ENCODE measurements at regions not wholly inside any gene's neighbourhood (a gene's known extent, or its start where the extent isn't known, plus 50 kb on each side); places are given as distances from the start of the nearest gene placed in this dataset.

- intact Hi-C loops (cut with DNase I, micrococcal nuclease) = no loop called here
- no peak overlapping the region for H3K27ac Mint-ChIP-seq
- H3K27me3 Mint-ChIP-seq = peaks cover 2% of the 10 kb centered on the region
- H3K4me3 Mint-ChIP-seq = no peak overlapping the region
- DNase-seq = no peak
- no peak for ATAC-seq
- CTCF ChIA-PET = interaction anchor here (0.6 kb wide), 1 partner anchor 125 kb away, joined by 3 read pairs; no protein-coding TSS in a partner anchor
- no peaks in the 10 kb centered on the region for H3K9me3 Mint-ChIP-seq (ENCODE audit: low read depth)
- POLR2A ChIA-PET = no interaction called here
- no peaks in the 10 kb centered on the region for H3K36me3 Mint-ChIP-seq (ENCODE audit: low read depth)
- no peaks in the 10 kb centered on the region for H3K4me1 Mint-ChIP-seq
These were observed 96.4 kb upstream of the MYCBP2 start for GRCh38 chr13:77423296-77423695.

- ChIA-PET POLR2A (no interaction called here), CTCF (no interaction called here)
- H3K27me3 Mint-ChIP-seq = peaks cover 2% of the 10 kb centered on the region
- H3K27ac Mint-ChIP-seq = no peak overlapping the region
- H3K36me3 Mint-ChIP-seq (ENCODE audit: low read depth) = no peaks in the 10 kb centered on the region
- DNase-seq (no peak), ATAC-seq (no peak)
- H3K4me3 Mint-ChIP-seq = no peak overlapping the region
- H3K9me3 Mint-ChIP-seq (ENCODE audit: low read depth) = no peaks in the 10 kb centered on the region
- intact Hi-C loops (cut with DNase I, micrococcal nuclease) = no loop called here
- H3K4me1 Mint-ChIP-seq = no peaks in the 10 kb centered on the region
These were observed 95.8 kb upstream of the MYCBP2 start for GRCh38 chr13:77422724-77423123.

- ChIA-PET CTCF (interaction anchor here (0.7 to 2.4 kb wide), 5 partner anchors 13 to 77 kb away, joined by 3 to 7 read pairs (median 3); no protein-coding TSS in a partner anchor), POLR2A (no interaction called here)
- H3K4me1 Mint-ChIP-seq = peaks cover 10% of the 10 kb centered on the region
These were observed 91.0 kb upstream of the MYCBP2 start for GRCh38 chr13:77417897-77418296.

GRCh38 chr13:77416666-77417212 is 89.8 kb upstream of the MYCBP2 start:
- no peak for DNase-seq
- Mint-ChIP-seq H3K27me3 (no peaks in the 10 kb centered on the region), H3K36me3 (ENCODE audit: low read depth) (no peaks in the 10 kb centered on the region), H3K27ac (no peak overlapping the region), H3K4me1 (peaks cover 10% of the 10 kb centered on the region), H3K4me3 (no peak overlapping the region), H3K9me3 (ENCODE audit: low read depth) (no peaks in the 10 kb centered on the region)
- no peak for ATAC-seq
- POLR2A ChIA-PET = no interaction called here
- intact Hi-C loops (cut with DNase I, micrococcal nuclease) = loop anchor here in 1 of 2 experiments (1.0 kb wide), 1 partner anchor 27 kb away; no protein-coding TSS in a partner anchor
- CTCF ChIA-PET = interaction anchor here (0.7 to 1.6 kb wide), 4 partner anchors 9 to 518 kb away, joined by 3 to 4 read pairs (median 4); no protein-coding TSS in a partner anchor

More at GRCh38 chr13:77417897-77418296, 91.0 kb upstream of the MYCBP2 start:
- intact Hi-C loops (cut with DNase I, micrococcal nuclease) = loop anchor here in 1 of 2 experiments (1.0 kb wide), 1 partner anchor 29 kb away; no protein-coding TSS in a partner anchor
- ATAC-seq (no peak), DNase-seq (no peak)
- H3K36me3 Mint-ChIP-seq (ENCODE audit: low read depth) = no peaks in the 10 kb centered on the region
- H3K27ac Mint-ChIP-seq = no peak overlapping the region
- no peak overlapping the region for H3K4me3 Mint-ChIP-seq
- no peaks in the 10 kb centered on the region for H3K9me3 Mint-ChIP-seq (ENCODE audit: low read depth)
- no peaks in the 10 kb centered on the region for H3K27me3 Mint-ChIP-seq

- DNase-seq (no peak), ATAC-seq (peak; percentile 39)
- H3K9me3 Mint-ChIP-seq (ENCODE audit: low read depth) = no peaks in the 10 kb centered on the region
- no peaks in the 10 kb centered on the region for H3K27me3 Mint-ChIP-seq
- H3K27ac Mint-ChIP-seq = peak overlapping the region; percentile 47
- intact Hi-C loops (cut with DNase I, micrococcal nuclease) = no loop called here
- H3K4me1 Mint-ChIP-seq = peaks cover 10% of the 10 kb centered on the region
- ChIA-PET CTCF (interaction anchor here (1.2 to 1.6 kb wide), 4 partner anchors 10 to 180 kb away, joined by 3 to 4 read pairs (median 3); no protein-coding TSS in a partner anchor), POLR2A (no interaction called here)
- no peak overlapping the region for H3K4me3 Mint-ChIP-seq
- no peaks in the 10 kb centered on the region for H3K36me3 Mint-ChIP-seq (ENCODE audit: low read depth)
These were observed 88.6 kb upstream of the MYCBP2 start for GRCh38 chr13:77415253-77416071.

GRCh38 chr13:77412860-77413259 is 86.0 kb upstream of the MYCBP2 start:
- POLR2A ChIA-PET = no interaction called here
- no peak overlapping the region for H3K27ac Mint-ChIP-seq

GRCh38 chr13:77412116-77412635 is 85.3 kb upstream of the MYCBP2 start:
- Mint-ChIP-seq H3K9me3 (ENCODE audit: low read depth) (no peaks in the 10 kb centered on the region), H3K27me3 (no peaks in the 10 kb centered on the region), H3K36me3 (ENCODE audit: low read depth) (no peaks in the 10 kb centered on the region), H3K4me1 (peaks cover 10% of the 10 kb centered on the region), H3K27ac (no peak overlapping the region), H3K4me3 (no peak overlapping the region)
- ATAC-seq (no peak), DNase-seq (no peak)
- ChIA-PET POLR2A (no interaction called here), CTCF (interaction anchor here (0.6 to 1.4 kb wide), 2 partner anchors 9 to 67 kb away, joined by 5 read pairs; no protein-coding TSS in a partner anchor)
- intact Hi-C loops (cut with DNase I, micrococcal nuclease) = no loop called here

More at GRCh38 chr13:77412860-77413259, 86.0 kb upstream of the MYCBP2 start:
- no peaks in the 10 kb centered on the region for H3K27me3 Mint-ChIP-seq
- no peaks in the 10 kb centered on the region for H3K36me3 Mint-ChIP-seq (ENCODE audit: low read depth)
- intact Hi-C loops (cut with DNase I, micrococcal nuclease) = no loop called here
- CTCF ChIA-PET = no interaction called here
- peaks cover 10% of the 10 kb centered on the region for H3K4me1 Mint-ChIP-seq
- H3K9me3 Mint-ChIP-seq (ENCODE audit: low read depth) = no peaks in the 10 kb centered on the region
- H3K4me3 Mint-ChIP-seq = no peak overlapping the region
- ATAC-seq (no peak), DNase-seq (no peak)

- intact Hi-C loops (cut with DNase I, micrococcal nuclease) = no loop called here
- H3K4me3 Mint-ChIP-seq = no peak overlapping the region
- CTCF ChIA-PET = no interaction called here
These were observed 82.5 kb upstream of the MYCBP2 start for GRCh38 chr13:77409412-77409811.

GRCh38 chr13:77406644-77407440 is 79.9 kb upstream of the MYCBP2 start:
- intact Hi-C loops (cut with DNase I, micrococcal nuclease) = no loop called here
- ATAC-seq = no peak
- Mint-ChIP-seq H3K4me1 (no peaks in the 10 kb centered on the region), H3K9me3 (ENCODE audit: low read depth) (no peaks in the 10 kb centered on the region), H3K27ac (no peak overlapping the region), H3K4me3 (no peak overlapping the region), H3K27me3 (no peaks in the 10 kb centered on the region), H3K36me3 (ENCODE audit: low read depth) (no peaks in the 10 kb centered on the region)
- DNase-seq = no peak
- ChIA-PET POLR2A (no interaction called here), CTCF (no interaction called here)

More at GRCh38 chr13:77409412-77409811, 82.5 kb upstream of the MYCBP2 start:
- H3K4me1 Mint-ChIP-seq = no peaks in the 10 kb centered on the region
- POLR2A ChIA-PET = no interaction called here
- no peaks in the 10 kb centered on the region for H3K9me3 Mint-ChIP-seq (ENCODE audit: low read depth)
- H3K27me3 Mint-ChIP-seq = no peaks in the 10 kb centered on the region
- DNase-seq (no peak), ATAC-seq (no peak)
- no peak overlapping the region for H3K27ac Mint-ChIP-seq
- H3K36me3 Mint-ChIP-seq (ENCODE audit: low read depth) = no peaks in the 10 kb centered on the region

- no peaks in the 10 kb centered on the region for H3K27me3 Mint-ChIP-seq
- ATAC-seq (no peak), DNase-seq (no peak)
- ChIA-PET CTCF (interaction anchor here (0.6 kb wide), 1 partner anchor 656 kb away, joined by 3 read pairs; no protein-coding TSS in a partner anchor), POLR2A (no interaction called here)
- no peaks in the 10 kb centered on the region for H3K9me3 Mint-ChIP-seq (ENCODE audit: low read depth)
- H3K36me3 Mint-ChIP-seq (ENCODE audit: low read depth) = no peaks in the 10 kb centered on the region
- no peak overlapping the region for H3K4me3 Mint-ChIP-seq
- H3K4me1 Mint-ChIP-seq = no peaks in the 10 kb centered on the region
- H3K27ac Mint-ChIP-seq = no peak overlapping the region
- intact Hi-C loops (cut with DNase I, micrococcal nuclease) = no loop called here
These were observed 72.1 kb upstream of the MYCBP2 start for GRCh38 chr13:77398825-77399620.

GRCh38 chr13:77397636-77398035 is 70.7 kb upstream of the MYCBP2 start:
- DNase-seq = no peak
- no peak overlapping the region for H3K27ac Mint-ChIP-seq
- ATAC-seq = no peak
- intact Hi-C loops (cut with DNase I, micrococcal nuclease) = no loop called here
- no peaks in the 10 kb centered on the region for H3K27me3 Mint-ChIP-seq
- no peaks in the 10 kb centered on the region for H3K36me3 Mint-ChIP-seq (ENCODE audit: low read depth)
- H3K4me3 Mint-ChIP-seq = no peak overlapping the region
- H3K4me1 Mint-ChIP-seq = peaks cover 10% of the 10 kb centered on the region
- no peaks in the 10 kb centered on the region for H3K9me3 Mint-ChIP-seq (ENCODE audit: low read depth)
- ChIA-PET CTCF (interaction anchor here (0.7 to 1.1 kb wide), 2 partner anchors 12 to 81 kb away, joined by 3 to 5 read pairs; no protein-coding TSS in a partner anchor), POLR2A (no interaction called here)
